SK-N-SH (cell line): ENCODE measurements at regions not wholly inside any gene's neighbourhood (a gene's known extent, or its start where the extent isn't known, plus 50 kb on each side); places are given as distances from the start of the nearest gene placed in this dataset.

Experiments used
- CTCF ChIA-PET: fragments of 300-600, 350-600 bp; formaldehyde crosslinking; extraction: SDS; loops from one replicate; lab custom pipeline; 2021; lab: Yijun Ruan, JAX
- POLR2A ChIA-PET: fragments of 350-600 bp; sonication (Branson Sonifier 250); formaldehyde crosslinking; extraction: SDS; loops from one replicate; lab custom pipeline; 2020; ENCODE audit warnings: antibody characterized with exemption, inconsistent platforms; lab: Yijun Ruan, JAX
- DNase-seq: peaks from one replicate; pipeline ENCODE4 v3.0.0; 2012
- H2AFZ ChIP-seq: fragments of 200-600 bp; sonication (generic); 2 replicates; pipeline ENCODE4 v1.8.1; 2016; ENCODE audit warnings: antibody characterized with exemption, mild to moderate bottlenecking, low read depth
- H3F3A ChIP-seq: fragments of 200-600 bp; sonication (generic); replicated peaks from 2 replicates; pipeline ENCODE3; 2016; ENCODE audit warnings: antibody characterized with exemption, mild to moderate bottlenecking; ENCODE audit not compliant: insufficient read depth
- H3K27ac ChIP-seq, 2 experiments: fragments of 200-500 bp in 1 of 2; fragments of 200-600 bp in 1 of 2; sonication (Bioruptor generic) in 1 of 2; sonication (generic), shearing (Covaris generic) in 1 of 2; 2 replicates each; pipeline versions ENCODE4 v1.5.1 to v1.6.1; 2014 to 2016; ENCODE audit warnings: low read depth in 2 of 2, inconsistent platforms in 1 of 2, low read length in 1 of 2, mild to moderate bottlenecking in 1 of 2, mixed read lengths in 1 of 2
- H3K27me3 ChIP-seq: fragments of 200-600 bp; sonication (generic), shearing (Covaris generic); 2 replicates; pipeline ENCODE4 v1.6.1; 2016; ENCODE audit warnings: mixed run types; ENCODE audit not compliant: insufficient read depth
- H3K36me3 ChIP-seq, 2 experiments: fragments of 200-500 bp in 1 of 2; fragments of 200-600 bp in 1 of 2; sonication (Bioruptor generic) in 1 of 2; sonication (generic) in 1 of 2; replicated peaks in 1 of 2; 2 replicates each; pipeline versions ENCODE3 to v1.5.1; 2014 to 2016; ENCODE audit warnings: low read length in 1 of 2, mild to moderate bottlenecking in 1 of 2; ENCODE audit not compliant: insufficient read depth in 2 of 2, control insufficient read depth in 1 of 2
- H3K4me1 ChIP-seq, 2 experiments: fragments of 200-500 bp in 1 of 2; fragments of 200-600 bp in 1 of 2; sonication (Bioruptor generic) in 1 of 2; sonication (generic), shearing (Covaris generic) in 1 of 2; 2 replicates each; pipeline versions ENCODE4 v1.5.1 to v1.6.1; 2014 to 2016; ENCODE audit warnings: low read depth in 1 of 2, low read length in 1 of 2, mixed run types in 1 of 2; ENCODE audit not compliant: insufficient read depth in 2 of 2, control insufficient read depth in 1 of 2
- H3K4me2 ChIP-seq: fragments of 200-600 bp; sonication (generic), shearing (Covaris generic); 2 replicates; pipeline ENCODE4 v1.6.1; 2017; ENCODE audit warnings: mixed run types
- H3K4me3 ChIP-seq, 2 experiments: fragments of 200-500 bp in 1 of 2; fragments of 200-600 bp in 1 of 2; sonication (Bioruptor generic) in 1 of 2; sonication (generic), shearing (Covaris generic) in 1 of 2; 2 replicates each; pipeline versions ENCODE4 v1.5.1 to v1.8.1; 2014 to 2016; ENCODE audit warnings: low read depth in 2 of 2, inconsistent platforms in 1 of 2, low read length in 1 of 2, mild to moderate bottlenecking in 1 of 2, mixed read lengths in 1 of 2, moderate library complexity in 1 of 2
- H3K79me2 ChIP-seq: fragments of 200-600 bp; sonication (generic); 2 replicates; pipeline ENCODE4 v1.8.1; 2017; ENCODE audit warnings: mild to moderate bottlenecking; ENCODE audit not compliant: insufficient read depth
- H3K9ac ChIP-seq: fragments of 200-600 bp; sonication (generic); 2 replicates; pipeline ENCODE4 v1.6.1; 2017; ENCODE audit warnings: mixed run types
- H3K9me2 ChIP-seq: fragments of 200-600 bp; sonication (generic); 2 replicates; pipeline ENCODE4 v1.6.1; 2017; ENCODE audit warnings: mixed run types
- H3K9me3 ChIP-seq: fragments of 200-600 bp; sonication (generic); 2 replicates; pipeline ENCODE4 v1.6.1; 2017; ENCODE audit warnings: mixed run types, mild to moderate bottlenecking, moderate library complexity
- H4K20me1 ChIP-seq: fragments of 200-600 bp; sonication (generic); 2 replicates; pipeline ENCODE4 v1.6.1; 2017; ENCODE audit warnings: mild to moderate bottlenecking, mixed run types; ENCODE audit not compliant: insufficient read depth
- CHD2 ChIP-seq: fragments of 150-350 bp; IDR thresholded peaks from 2 replicates; pipeline ENCODE4 v1.6.1; 2018; ENCODE audit warnings: low read length; ENCODE audit not compliant: partially characterized antibody
- CTCF ChIP-seq: fragments of 200-600 bp; sonication (generic); IDR thresholded peaks from 2 replicates; pipeline ENCODE4 v1.6.1; 2017; ENCODE audit warnings: antibody characterized with exemption, mild to moderate bottlenecking, moderate library complexity
- EP300 ChIP-seq, 2 experiments: IDR thresholded peaks; 2 replicates each; pipeline versions ENCODE4 v1.4.0 to v1.6.1; 2012; ENCODE audit warnings: borderline replicate concordance in 1 of 2, low read depth in 1 of 2, low read length in 1 of 2
- EZH2phosphoT487 ChIP-seq: fragments of 200-600 bp; sonication (generic); IDR thresholded peaks from 2 replicates; pipeline ENCODE4 v1.6.1; 2017; ENCODE audit warnings: low read depth, mixed run types, mild to moderate bottlenecking, antibody characterized with exemption, moderate library complexity, borderline replicate concordance
- FOSL2 ChIP-seq: IDR thresholded peaks from 2 replicates; pipeline ENCODE4 v1.4.0; 2012; ENCODE audit warnings: low read depth, mild to moderate bottlenecking, moderate library complexity, borderline replicate concordance
- FOXJ3 ChIP-seq: sonication (generic); formaldehyde crosslinking; IDR thresholded peaks from 2 replicates; pipeline ENCODE4 v1.5.1; 2020; ENCODE audit warnings: mild to moderate bottlenecking, missing genetic modification reagents
- FOXM1 ChIP-seq: IDR thresholded peaks from 2 replicates; pipeline ENCODE4 v1.4.0; 2012; ENCODE audit warnings: low read depth, mild to moderate bottlenecking
- GATA2 ChIP-seq: sonication (generic); formaldehyde crosslinking; IDR thresholded peaks from 2 replicates; pipeline ENCODE4 v1.5.0; 2020; ENCODE audit warnings: mild to moderate bottlenecking, missing genetic modification reagents
- IRF3 ChIP-seq: fragments of 150-350 bp; IDR thresholded peaks from 2 replicates; pipeline ENCODE4 v1.6.1; 2016; ENCODE audit warnings: mild to moderate bottlenecking, low read depth, low read length
- MAX ChIP-seq: IDR thresholded peaks from 2 replicates; pipeline ENCODE4 v1.4.0; 2012; ENCODE audit warnings: low read depth
- NFIC ChIP-seq: IDR thresholded peaks from 2 replicates; pipeline ENCODE4 v1.4.0; 2012; ENCODE audit warnings: borderline replicate concordance
- PBX3 ChIP-seq: IDR thresholded peaks from 2 replicates; pipeline ENCODE4; 2012
- POLR2AphosphoS5 ChIP-seq: IDR thresholded peaks from 2 replicates; pipeline ENCODE4 v1.6.1; 2012; ENCODE audit warnings: low read depth, low read length
- RAD21 ChIP-seq: IDR thresholded peaks from 2 replicates; pipeline ENCODE4 v1.6.1; 2012; ENCODE audit warnings: mild to moderate bottlenecking, low read length
- RCOR1 ChIP-seq: fragments of 150-350 bp; IDR thresholded peaks from 2 replicates; pipeline ENCODE4 v1.6.1; 2017; ENCODE audit warnings: antibody characterized with exemption, low read length
- RXRA ChIP-seq: IDR thresholded peaks from 2 replicates; pipeline ENCODE4 v1.4.0; 2012; ENCODE audit warnings: low read depth, mild to moderate bottlenecking, borderline replicate concordance
- SIN3A ChIP-seq: IDR thresholded peaks from 2 replicates; pipeline ENCODE4 v1.6.1; 2012; ENCODE audit warnings: low read depth, mild to moderate bottlenecking, low read length, moderate library complexity, borderline replicate concordance
- SMC3 ChIP-seq: IDR thresholded peaks from 2 replicates; pipeline ENCODE4 v1.6.1; 2012; ENCODE audit warnings: low read depth, low read length, improper control_type of control experiment
- TAF1 ChIP-seq: IDR thresholded peaks from 2 replicates; pipeline ENCODE4 v1.6.1; 2012; ENCODE audit warnings: low read depth, mild to moderate bottlenecking, low read length, moderate library complexity, borderline replicate concordance
- TCF12 ChIP-seq: IDR thresholded peaks from 2 replicates; pipeline ENCODE4 v1.4.0; 2012
- TEAD4 ChIP-seq: IDR thresholded peaks from 2 replicates; pipeline ENCODE4 v1.4.0; 2012; ENCODE audit warnings: mild to moderate bottlenecking, borderline replicate concordance; ENCODE audit not compliant: insufficient read depth
- USF1 ChIP-seq: IDR thresholded peaks from 2 replicates; pipeline ENCODE4 v1.4.0; 2012; ENCODE audit warnings: low read depth, borderline replicate concordance
- YY1 ChIP-seq: IDR thresholded peaks from 2 replicates; pipeline ENCODE4 v1.4.0; 2012; ENCODE audit warnings: low read depth, mild to moderate bottlenecking
- WGBS: methylation state at CpG from one replicate; pipeline ENCODE4 v1.1.6; 2017; ENCODE audit warnings: low lambda C conversion rate; 5-methylcytosine and 5-hydroxymethylcytosine counted together

- H3K4me1 ChIP-seq, result no peaks in the 10 kb centered on the region
- H4K20me1 ChIP-seq, result no peaks in the 10 kb centered on the region
- no peak for DNase-seq
- H3K4me2 ChIP-seq, result no peak overlapping the region
- peaks cover 90% of the 10 kb centered on the region for H3K27me3 ChIP-seq
- POLR2A ChIA-PET, result no interaction called here
- H3K9ac ChIP-seq, result no peak overlapping the region
- TF ChIP-seq MAX (no peak), PBX3 (no peak), FOXJ3 (CRISPR knock-in tag) (no peak), USF1 (no peak), SMC3 (no peak), TAF1 (no peak), FOSL2 (no peak), EP300 (IDR thresholded peaks at IDR 0.05; ENCODE audit: borderline replicate concordance in 1 of 2, low read depth in 1 of 2, low read length in 1 of 2) (no peak), POLR2AphosphoS5 (no peak), SIN3A (no peak), RAD21 (no peak), FOXM1 (no peak), TCF12 (no peak)
- TF ChIP-seq, all 33 proteins: peak for 0
- Histone ChIP-seq H3K9me2 (no peaks in the 10 kb centered on the region), H3K36me3 (no peaks in the 10 kb centered on the region), H3K9me3 (no peaks in the 10 kb centered on the region), H3F3A (no peaks in the 10 kb centered on the region), H3K79me2 (no peaks in the 10 kb centered on the region), H3K27ac (no peak overlapping the region), H3K4me3 (no peak overlapping the region), H2AFZ (no peak overlapping the region)
- CTCF ChIA-PET, result no interaction called here
- 25% methylated on average over 9 of the region's 9 CpGs for WGBS
These were observed 292.0 kb downstream of the FOXL1 start for GRCh38 chr16:86870380-86870779.

- CTCF ChIA-PET, result interaction anchor here (1.4 kb wide), 1 partner anchor 308 kb away, joined by 4 read pairs; no protein-coding TSS in a partner anchor
These were observed 293.8 kb downstream of the FOXL1 start for GRCh38 chr16:86872131-86872530.

More at GRCh38 chr16:86872131-86872530, 293.8 kb downstream of the FOXL1 start:
- no peak overlapping the region for H3K4me2 ChIP-seq
- TF ChIP-seq CTCF (no peak), TCF12 (no peak), YY1 (no peak), POLR2AphosphoS5 (no peak), EP300 (IDR thresholded peaks at IDR 0.05; ENCODE audit: borderline replicate concordance in 1 of 2, low read depth in 1 of 2, low read length in 1 of 2) (no peak), GATA2 (CRISPR knock-in tag) (no peak), FOXJ3 (CRISPR knock-in tag) (no peak), RXRA (no peak), TEAD4 (no peak), EZH2phosphoT487 (no peak), RAD21 (no peak), NFIC (no peak), IRF3 (no peak), RCOR1 (no peak), CHD2 (no peak)
- TF ChIP-seq, all 33 proteins: peak for 0
- Histone ChIP-seq H4K20me1 (no peaks in the 10 kb centered on the region), H3K4me1 (no peaks in the 10 kb centered on the region), H3K9me3 (no peaks in the 10 kb centered on the region), H3K4me3 (no peak overlapping the region), H3F3A (no peaks in the 10 kb centered on the region), H3K36me3 (no peaks in the 10 kb centered on the region), H3K27ac (no peak overlapping the region), H3K79me2 (no peaks in the 10 kb centered on the region), H3K9me2 (no peaks in the 10 kb centered on the region), H3K9ac (no peak overlapping the region), H2AFZ (no peak overlapping the region), H3K27me3 (peaks cover 89% of the 10 kb centered on the region)
- POLR2A ChIA-PET, result no interaction called here
- 19% methylated on average over 9 of the region's 9 CpGs for WGBS
- no peak for DNase-seq
